ENCODE measurements at regions not wholly inside any gene's neighbourhood (a gene's known extent, or its start where the extent isn't known, plus 50 kb on each side); places are given as distances from the start of the nearest gene placed in this dataset.

GRCh38 chr13:21834521-21834920 is 163.6 kb downstream of the FGF9 start:
- POLR2A ChIA-PET (ENCODE audit: partially characterized antibody): no interaction called here
- Histone ChIP-seq H4K5ac (ENCODE audit: insufficient read length, low read depth, low read length) (no peak overlapping the region), H3K27me3 (replicated peaks in 1 of 4; ENCODE audit: control insufficient read depth in 3 of 4, extremely low read depth in 1 of 4, insufficient read depth in 3 of 4, low read length in 3 of 4) (no peaks in the 10 kb centered on the region), H2BK15ac (ENCODE audit: low read length) (no peak overlapping the region), H3K9ac (replicated peaks in 1 of 4; ENCODE audit: extremely low read depth in 1 of 4, low read depth in 3 of 4, low read length in 3 of 4) (no peak overlapping the region), H2AK5ac (ENCODE audit: low read depth, low read length) (no peak overlapping the region), H3K79me1 (ENCODE audit: low read depth, low read length) (no peaks in the 10 kb centered on the region), H3K23ac (ENCODE audit: insufficient read length) (no peak overlapping the region), H3K36me3 (ENCODE audit: control insufficient read depth in 2 of 4, insufficient read depth in 4 of 4, low read length in 3 of 4) (no peaks in the 10 kb centered on the region), H3K23me2 (ENCODE audit: low read depth, low read length) (no peaks in the 10 kb centered on the region), H3K4me2 (ENCODE audit: insufficient read depth in 1 of 2, low read depth in 2 of 2, low read length in 2 of 2) (no peak overlapping the region), H3K79me2 (ENCODE audit: control insufficient read depth in 1 of 2, insufficient read depth in 2 of 2, low read length in 2 of 2) (no peaks in the 10 kb centered on the region), H3K4ac (replicated peaks; ENCODE audit: insufficient read length, low read depth, low read length) (no peak overlapping the region), H2BK20ac (ENCODE audit: low read length) (no peak overlapping the region), H4K91ac (replicated peaks; ENCODE audit: insufficient read length, low read length) (no peak overlapping the region), H3K9me3 (ENCODE audit: insufficient read depth in 2 of 2, low read depth in 1 of 2, low read length in 1 of 2) (peaks cover 0 to 5% of the 10 kb centered on the region in 2 experiments; a peak in 1 of 4 replicates), H2BK5ac (ENCODE audit: low read depth, low read length) (no peak overlapping the region), H3K4me1 (replicated peaks in 1 of 4; ENCODE audit: control insufficient read depth in 3 of 4, insufficient read depth in 4 of 4, low read length in 3 of 4) (no peaks in the 10 kb centered on the region), H3K56ac (replicated peaks; ENCODE audit: insufficient read length, low read depth, low read length) (no peak overlapping the region), H3K18ac (ENCODE audit: extremely low read depth, low read length) (no peak overlapping the region), H2BK12ac (ENCODE audit: low read depth, low read length) (no peak overlapping the region), H2BK120ac (replicated peaks; ENCODE audit: low read depth, low read length) (no peak overlapping the region), H4K20me1 (replicated peaks in 1 of 2; ENCODE audit: control insufficient read depth in 1 of 2, insufficient read depth in 2 of 2, low read length in 2 of 2) (no peaks in the 10 kb centered on the region), H2AFZ (ENCODE audit: low read length) (0 out of 2 replicates have a peak overlapping the region, but pooled peaks have one; percentile 58), H3K14ac (ENCODE audit: insufficient read length) (no peak overlapping the region), H4K8ac (ENCODE audit: extremely low read depth, insufficient read depth, low read length) (no peak overlapping the region), H3K27ac (ENCODE audit: low read depth, low read length) (no peak overlapping the region), H3K4me3 (ENCODE audit: extremely low read depth in 1 of 4, insufficient read depth in 2 of 4, low read depth in 3 of 4, low read length in 4 of 4) (no peak overlapping the region)
- TF ChIP-seq RAD21 (IDR thresholded peaks at IDR 0.05 in 1 of 2, conservative IDR thresholded peaks at IDR 0.05 in 1 of 2; ENCODE audit: low read depth in 2 of 2, low read length in 2 of 2): no peak
- TF ChIP-seq YY1 (IDR thresholded peaks at IDR 0.05; ENCODE audit: low read depth, low read length): no peak
- no peak for TF ChIP-seq ATF2 (IDR thresholded peaks at IDR 0.05; ENCODE audit: low read length)
- TF ChIP-seq SIN3A (conservative IDR thresholded peaks at IDR 0.05 in 1 of 2, IDR thresholded peaks at IDR 0.05 in 1 of 2; ENCODE audit: low read depth in 1 of 2, low read length in 2 of 2): no peak
- no peak for TF ChIP-seq TBP (IDR thresholded peaks at IDR 0.05; ENCODE audit: low read depth, low read length)
- TF ChIP-seq SUZ12 (IDR thresholded peaks at IDR 0.05; ENCODE audit: low read length): no peak
- WGBS, 2 experiments (ENCODE audit: extremely low coverage in 1 of 2, insufficient coverage in 1 of 2, insufficient read length in 1 of 2, insufficient replicate concordance in 2 of 2, low coverage in 1 of 2, low lambda C conversion rate in 2 of 2, missing lambda C conversion rate in 1 of 2): 87% methylated on average over 6 of the region's 6 CpGs; no CpG with 5 or more reads in 1 of the 2 experiments
- CTCF ChIA-PET (ENCODE audit: partially characterized antibody): no interaction called here
- no peak for FAIRE-seq
- DNase-seq (ENCODE audit: low read depth in 1 of 2, low spot score in 2 of 2): no peak
